ENCODE measurements at regions not wholly inside any gene's neighbourhood (a gene's known extent, or its start where the extent isn't known, plus 50 kb on each side); places are given as distances from the start of the nearest gene placed in this dataset.

DNA sequence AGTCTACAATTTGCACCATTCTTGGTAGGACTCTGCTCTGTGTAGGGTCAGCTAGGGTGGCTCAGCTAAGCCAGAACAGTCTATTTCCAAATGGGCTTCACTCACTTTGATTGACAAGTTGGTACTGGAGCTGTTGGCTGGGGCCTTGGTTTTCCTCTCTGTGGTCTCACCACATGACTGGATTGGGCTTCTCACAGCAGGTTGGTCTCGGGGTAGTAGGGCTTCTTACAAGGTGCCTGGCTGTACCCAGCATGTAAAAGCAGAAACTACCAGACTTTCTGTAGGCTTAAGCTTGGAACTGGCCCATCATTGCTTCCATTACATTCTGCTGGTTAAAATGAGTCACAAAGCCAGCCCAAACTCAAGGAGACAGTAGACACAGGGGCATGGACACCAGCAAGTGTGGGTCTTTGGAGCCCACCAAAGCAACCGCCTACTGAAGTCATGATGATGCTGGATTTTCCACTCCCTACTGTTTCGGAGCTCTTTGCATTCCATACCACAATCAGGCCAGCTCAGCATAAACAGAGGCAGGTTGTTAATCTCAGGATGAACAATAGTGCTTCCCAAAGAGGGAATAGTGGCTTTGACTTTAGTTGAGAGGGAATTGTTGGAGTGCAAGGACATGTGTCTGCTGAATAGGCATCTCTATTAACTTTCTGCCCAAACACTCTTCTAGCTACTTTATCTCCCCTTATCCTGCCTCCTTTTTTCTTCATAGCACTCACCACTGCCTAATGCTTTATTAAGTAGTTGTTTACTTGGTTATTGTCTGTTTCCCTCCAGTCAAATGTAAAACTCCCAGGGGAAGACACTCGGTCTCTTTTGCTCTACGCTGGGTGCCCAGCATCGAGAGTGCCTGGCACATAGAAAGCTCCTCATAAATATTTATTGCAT is 78.0 kb upstream of the RARB start:
- TF ChIP-seq POLR2A (IDR thresholded peaks at IDR 0.05), result no peak
- no peak for TF ChIP-seq POLR2AphosphoS5 (IDR thresholded peaks at IDR 0.05)
- TF ChIP-seq EP300 (IDR thresholded peaks at IDR 0.05), result no peak
- TF ChIP-seq, protein P1, sequence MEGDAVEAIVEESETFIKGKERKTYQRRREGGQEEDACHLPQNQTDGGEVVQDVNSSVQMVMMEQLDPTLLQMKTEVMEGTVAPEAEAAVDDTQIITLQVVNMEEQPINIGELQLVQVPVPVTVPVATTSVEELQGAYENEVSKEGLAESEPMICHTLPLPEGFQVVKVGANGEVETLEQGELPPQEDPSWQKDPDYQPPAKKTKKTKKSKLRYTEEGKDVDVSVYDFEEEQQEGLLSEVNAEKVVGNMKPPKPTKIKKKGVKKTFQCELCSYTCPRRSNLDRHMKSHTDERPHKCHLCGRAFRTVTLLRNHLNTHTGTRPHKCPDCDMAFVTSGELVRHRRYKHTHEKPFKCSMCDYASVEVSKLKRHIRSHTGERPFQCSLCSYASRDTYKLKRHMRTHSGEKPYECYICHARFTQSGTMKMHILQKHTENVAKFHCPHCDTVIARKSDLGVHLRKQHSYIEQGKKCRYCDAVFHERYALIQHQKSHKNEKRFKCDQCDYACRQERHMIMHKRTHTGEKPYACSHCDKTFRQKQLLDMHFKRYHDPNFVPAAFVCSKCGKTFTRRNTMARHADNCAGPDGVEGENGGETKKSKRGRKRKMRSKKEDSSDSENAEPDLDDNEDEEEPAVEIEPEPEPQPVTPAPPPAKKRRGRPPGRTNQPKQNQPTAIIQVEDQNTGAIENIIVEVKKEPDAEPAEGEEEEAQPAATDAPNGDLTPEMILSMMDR (IDR thresholded peaks at IDR 0.05), result no peak
- DNase-seq (ENCODE audit: low spot score in 2 of 2), result no peak
- WGBS, result 86% methylated on average over 6 of the region's 6 CpGs
- Histone ChIP-seq H3K9me3 (no peaks in the 10 kb centered on the region), H3K4me3 (no peak overlapping the region), H3K27ac (no peak overlapping the region), H3K36me3 (no peaks in the 10 kb centered on the region), H3K4me1 (no peaks in the 10 kb centered on the region), H3K27me3 (no peaks in the 10 kb centered on the region)

DNA sequence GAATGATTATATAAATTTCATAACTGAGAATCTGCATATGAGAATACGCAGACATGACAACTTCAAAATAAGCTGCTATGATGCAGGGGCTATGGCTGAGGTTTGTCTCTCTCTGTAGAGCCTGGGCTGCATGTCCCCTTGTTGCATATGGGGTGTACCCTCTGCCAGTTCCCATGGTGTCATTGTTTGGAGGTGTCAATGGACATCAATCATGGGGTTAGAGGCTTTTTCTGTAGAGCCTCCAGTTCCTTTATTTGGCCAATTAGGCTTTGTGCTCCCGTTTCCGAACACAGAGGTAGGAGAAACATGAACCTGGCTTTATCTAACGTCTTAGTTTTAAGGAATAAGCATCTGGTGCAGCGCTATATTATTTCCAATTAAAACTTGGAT is 77.3 kb upstream of the RARB start:
- no peaks in the 10 kb centered on the region for H3K27me3 ChIP-seq
- WGBS, result 87% methylated on average over 5 of the region's 5 CpGs

GRCh38 chr3:25354071-25354470 is 74.0 kb upstream of the RARB start:
- TF ChIP-seq EP300 (IDR thresholded peaks at IDR 0.05) (no peak), POLR2AphosphoS5 (IDR thresholded peaks at IDR 0.05) (no peak), POLR2A (IDR thresholded peaks at IDR 0.05) (no peak)
- TF ChIP-seq, protein P1 (IDR thresholded peaks at IDR 0.05), result no peak

More for the DNA sequence above, 77.3 kb upstream of the RARB start:
- H3K9me3 ChIP-seq, result no peaks in the 10 kb centered on the region
- TF ChIP-seq, protein P1 (IDR thresholded peaks at IDR 0.05), result no peak
- no peak for TF ChIP-seq POLR2A (IDR thresholded peaks at IDR 0.05)
- TF ChIP-seq EP300 (IDR thresholded peaks at IDR 0.05), result no peak
- no peak for TF ChIP-seq POLR2AphosphoS5 (IDR thresholded peaks at IDR 0.05)
- H3K27ac ChIP-seq, result no peak overlapping the region
- H3K4me3 ChIP-seq, result no peak overlapping the region
- DNase-seq (ENCODE audit: low spot score in 2 of 2), result no peak
- no peaks in the 10 kb centered on the region for H3K36me3 ChIP-seq
- no peaks in the 10 kb centered on the region for H3K4me1 ChIP-seq

GRCh38 chr3:25355034-25355885 is 72.8 kb upstream of the RARB start:
- Histone ChIP-seq H3K27ac (no peak overlapping the region), H3K4me3 (no peak overlapping the region), H3K36me3 (no peaks in the 10 kb centered on the region), H3K27me3 (no peaks in the 10 kb centered on the region), H3K4me1 (no peaks in the 10 kb centered on the region), H3K9me3 (no peaks in the 10 kb centered on the region)
- WGBS, result 44% methylated on average over 4 of the region's 4 CpGs
- DNase-seq (ENCODE audit: low spot score in 2 of 2), result no peak
- TF ChIP-seq, protein P1 (IDR thresholded peaks at IDR 0.05), result no peak
- TF ChIP-seq POLR2A (IDR thresholded peaks at IDR 0.05) (no peak), POLR2AphosphoS5 (IDR thresholded peaks at IDR 0.05) (no peak), EP300 (IDR thresholded peaks at IDR 0.05) (no peak)

More at GRCh38 chr3:25354071-25354470, 74.0 kb upstream of the RARB start:
- H3K4me1 ChIP-seq, result no peaks in the 10 kb centered on the region
- H3K27me3 ChIP-seq, result no peaks in the 10 kb centered on the region
- WGBS, result 61% methylated on average over 3 of the region's 3 CpGs
- H3K36me3 ChIP-seq, result no peaks in the 10 kb centered on the region
- no peak for DNase-seq (ENCODE audit: low spot score in 2 of 2)
- no peak overlapping the region for H3K27ac ChIP-seq
- H3K4me3 ChIP-seq, result no peak overlapping the region
- no peaks in the 10 kb centered on the region for H3K9me3 ChIP-seq

DNA sequence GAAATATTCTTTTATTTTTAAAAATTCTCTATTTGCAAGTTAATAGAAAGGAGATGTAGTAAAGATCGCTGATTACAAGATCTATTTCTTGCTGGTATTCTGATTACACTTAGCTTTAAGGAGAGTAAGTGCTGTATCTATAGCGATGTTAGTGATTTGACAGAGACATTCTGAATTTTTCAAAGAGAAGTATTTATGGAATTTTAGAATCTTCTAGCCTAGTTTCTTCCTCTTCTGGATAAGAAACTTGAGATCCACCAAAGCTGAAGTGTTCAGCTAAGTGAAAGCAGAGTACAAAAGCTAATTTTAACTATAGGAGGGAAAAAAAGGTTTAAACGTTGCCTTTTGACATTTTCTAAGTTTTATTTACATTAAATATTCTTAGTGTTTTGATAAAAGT is 72.1 kb upstream of the RARB start:
- no peaks in the 10 kb centered on the region for H3K36me3 ChIP-seq
- no peaks in the 10 kb centered on the region for H3K27me3 ChIP-seq
- H3K4me1 ChIP-seq, result no peaks in the 10 kb centered on the region
- H3K4me3 ChIP-seq, result no peak overlapping the region
- TF ChIP-seq, protein P1 (IDR thresholded peaks at IDR 0.05), result no peak
- TF ChIP-seq POLR2A (IDR thresholded peaks at IDR 0.05) (no peak), POLR2AphosphoS5 (IDR thresholded peaks at IDR 0.05) (no peak), EP300 (IDR thresholded peaks at IDR 0.05) (no peak)
- no peaks in the 10 kb centered on the region for H3K9me3 ChIP-seq
- DNase-seq (ENCODE audit: low spot score in 2 of 2), result no peak
- H3K27ac ChIP-seq, result no peak overlapping the region
- WGBS, result 49% methylated on average over 3 of the region's 3 CpGs

Measured in suprapubic skin (tissue), 4 donors.